ENCODE measurements at regions not wholly inside any gene's neighbourhood (a gene's known extent, or its start where the extent isn't known, plus 50 kb on each side); places are given as distances from the start of the nearest gene placed in this dataset.
"Not testable (repeated sequence)": the region's sequence is repeated elsewhere in the genome, so short reads cannot be mapped to it uniquely, and the experiment has no call there.

GRCh38 chr14:19202053-19202442 is 232.1 kb downstream of the POTEG start:
- not testable (repeated sequence) for TF ChIP-seq POLR2A, CTCF (IDR thresholded peaks at IDR 0.05)

Measured in lower leg skin (tissue), 3 donors.